ENCODE measurements at regions not wholly inside any gene's neighbourhood (a gene's known extent, or its start where the extent isn't known, plus 50 kb on each side); places are given as distances from the start of the nearest gene placed in this dataset.

DNA sequence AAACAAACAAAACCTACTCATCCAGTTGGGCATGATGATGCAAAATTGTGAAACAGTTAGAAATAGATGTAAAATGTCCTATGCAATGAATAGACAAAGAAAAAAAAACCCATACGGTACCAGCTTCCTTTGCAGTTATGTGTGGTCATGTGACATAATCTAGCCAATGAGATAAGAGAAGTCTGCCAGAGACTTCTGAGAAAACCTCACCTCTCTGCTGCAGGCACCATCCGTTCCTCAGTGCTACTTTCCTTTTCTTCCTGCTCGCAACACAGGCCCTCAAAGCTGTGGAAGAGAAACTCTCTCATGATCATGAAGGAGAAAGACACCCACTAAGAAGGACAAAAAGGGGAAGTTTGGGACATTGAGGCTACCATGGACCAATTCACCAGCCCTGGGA, 76.8 kb upstream of the CARD11 start:
- no peak for TF ChIP-seq CTCF (conservative IDR thresholded peaks at IDR 0.05; ENCODE audit: low read length)
- TF ChIP-seq EZH2phosphoT487 (IDR thresholded peaks at IDR 0.05; ENCODE audit: borderline replicate concordance, low read depth, low read length): no peak
